ENCODE measurements at regions not wholly inside any gene's neighbourhood (a gene's known extent, or its start where the extent isn't known, plus 50 kb on each side); places are given as distances from the start of the nearest gene placed in this dataset.

DNA sequence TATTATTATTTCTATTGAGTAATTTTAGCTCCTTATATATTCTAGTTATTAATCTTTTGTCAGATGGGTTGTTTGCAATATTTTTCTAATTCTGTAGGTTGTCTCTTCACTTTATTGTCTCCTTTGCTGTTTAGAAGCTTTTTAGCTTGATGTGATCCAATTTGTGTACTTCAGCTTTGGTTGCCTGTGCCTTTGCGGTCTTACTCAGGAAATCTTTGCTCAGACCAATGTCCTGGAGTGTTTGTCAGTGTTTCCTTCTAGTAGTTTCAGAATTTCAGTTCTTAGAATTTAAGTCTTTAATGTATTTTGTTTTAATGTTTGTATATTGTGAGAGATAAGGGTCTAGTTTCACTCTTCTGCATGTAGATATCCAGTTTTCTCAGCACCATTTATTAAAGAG lies 916.0 kb upstream of the EYS start (continued):
- TF ChIP-seq, protein P1, sequence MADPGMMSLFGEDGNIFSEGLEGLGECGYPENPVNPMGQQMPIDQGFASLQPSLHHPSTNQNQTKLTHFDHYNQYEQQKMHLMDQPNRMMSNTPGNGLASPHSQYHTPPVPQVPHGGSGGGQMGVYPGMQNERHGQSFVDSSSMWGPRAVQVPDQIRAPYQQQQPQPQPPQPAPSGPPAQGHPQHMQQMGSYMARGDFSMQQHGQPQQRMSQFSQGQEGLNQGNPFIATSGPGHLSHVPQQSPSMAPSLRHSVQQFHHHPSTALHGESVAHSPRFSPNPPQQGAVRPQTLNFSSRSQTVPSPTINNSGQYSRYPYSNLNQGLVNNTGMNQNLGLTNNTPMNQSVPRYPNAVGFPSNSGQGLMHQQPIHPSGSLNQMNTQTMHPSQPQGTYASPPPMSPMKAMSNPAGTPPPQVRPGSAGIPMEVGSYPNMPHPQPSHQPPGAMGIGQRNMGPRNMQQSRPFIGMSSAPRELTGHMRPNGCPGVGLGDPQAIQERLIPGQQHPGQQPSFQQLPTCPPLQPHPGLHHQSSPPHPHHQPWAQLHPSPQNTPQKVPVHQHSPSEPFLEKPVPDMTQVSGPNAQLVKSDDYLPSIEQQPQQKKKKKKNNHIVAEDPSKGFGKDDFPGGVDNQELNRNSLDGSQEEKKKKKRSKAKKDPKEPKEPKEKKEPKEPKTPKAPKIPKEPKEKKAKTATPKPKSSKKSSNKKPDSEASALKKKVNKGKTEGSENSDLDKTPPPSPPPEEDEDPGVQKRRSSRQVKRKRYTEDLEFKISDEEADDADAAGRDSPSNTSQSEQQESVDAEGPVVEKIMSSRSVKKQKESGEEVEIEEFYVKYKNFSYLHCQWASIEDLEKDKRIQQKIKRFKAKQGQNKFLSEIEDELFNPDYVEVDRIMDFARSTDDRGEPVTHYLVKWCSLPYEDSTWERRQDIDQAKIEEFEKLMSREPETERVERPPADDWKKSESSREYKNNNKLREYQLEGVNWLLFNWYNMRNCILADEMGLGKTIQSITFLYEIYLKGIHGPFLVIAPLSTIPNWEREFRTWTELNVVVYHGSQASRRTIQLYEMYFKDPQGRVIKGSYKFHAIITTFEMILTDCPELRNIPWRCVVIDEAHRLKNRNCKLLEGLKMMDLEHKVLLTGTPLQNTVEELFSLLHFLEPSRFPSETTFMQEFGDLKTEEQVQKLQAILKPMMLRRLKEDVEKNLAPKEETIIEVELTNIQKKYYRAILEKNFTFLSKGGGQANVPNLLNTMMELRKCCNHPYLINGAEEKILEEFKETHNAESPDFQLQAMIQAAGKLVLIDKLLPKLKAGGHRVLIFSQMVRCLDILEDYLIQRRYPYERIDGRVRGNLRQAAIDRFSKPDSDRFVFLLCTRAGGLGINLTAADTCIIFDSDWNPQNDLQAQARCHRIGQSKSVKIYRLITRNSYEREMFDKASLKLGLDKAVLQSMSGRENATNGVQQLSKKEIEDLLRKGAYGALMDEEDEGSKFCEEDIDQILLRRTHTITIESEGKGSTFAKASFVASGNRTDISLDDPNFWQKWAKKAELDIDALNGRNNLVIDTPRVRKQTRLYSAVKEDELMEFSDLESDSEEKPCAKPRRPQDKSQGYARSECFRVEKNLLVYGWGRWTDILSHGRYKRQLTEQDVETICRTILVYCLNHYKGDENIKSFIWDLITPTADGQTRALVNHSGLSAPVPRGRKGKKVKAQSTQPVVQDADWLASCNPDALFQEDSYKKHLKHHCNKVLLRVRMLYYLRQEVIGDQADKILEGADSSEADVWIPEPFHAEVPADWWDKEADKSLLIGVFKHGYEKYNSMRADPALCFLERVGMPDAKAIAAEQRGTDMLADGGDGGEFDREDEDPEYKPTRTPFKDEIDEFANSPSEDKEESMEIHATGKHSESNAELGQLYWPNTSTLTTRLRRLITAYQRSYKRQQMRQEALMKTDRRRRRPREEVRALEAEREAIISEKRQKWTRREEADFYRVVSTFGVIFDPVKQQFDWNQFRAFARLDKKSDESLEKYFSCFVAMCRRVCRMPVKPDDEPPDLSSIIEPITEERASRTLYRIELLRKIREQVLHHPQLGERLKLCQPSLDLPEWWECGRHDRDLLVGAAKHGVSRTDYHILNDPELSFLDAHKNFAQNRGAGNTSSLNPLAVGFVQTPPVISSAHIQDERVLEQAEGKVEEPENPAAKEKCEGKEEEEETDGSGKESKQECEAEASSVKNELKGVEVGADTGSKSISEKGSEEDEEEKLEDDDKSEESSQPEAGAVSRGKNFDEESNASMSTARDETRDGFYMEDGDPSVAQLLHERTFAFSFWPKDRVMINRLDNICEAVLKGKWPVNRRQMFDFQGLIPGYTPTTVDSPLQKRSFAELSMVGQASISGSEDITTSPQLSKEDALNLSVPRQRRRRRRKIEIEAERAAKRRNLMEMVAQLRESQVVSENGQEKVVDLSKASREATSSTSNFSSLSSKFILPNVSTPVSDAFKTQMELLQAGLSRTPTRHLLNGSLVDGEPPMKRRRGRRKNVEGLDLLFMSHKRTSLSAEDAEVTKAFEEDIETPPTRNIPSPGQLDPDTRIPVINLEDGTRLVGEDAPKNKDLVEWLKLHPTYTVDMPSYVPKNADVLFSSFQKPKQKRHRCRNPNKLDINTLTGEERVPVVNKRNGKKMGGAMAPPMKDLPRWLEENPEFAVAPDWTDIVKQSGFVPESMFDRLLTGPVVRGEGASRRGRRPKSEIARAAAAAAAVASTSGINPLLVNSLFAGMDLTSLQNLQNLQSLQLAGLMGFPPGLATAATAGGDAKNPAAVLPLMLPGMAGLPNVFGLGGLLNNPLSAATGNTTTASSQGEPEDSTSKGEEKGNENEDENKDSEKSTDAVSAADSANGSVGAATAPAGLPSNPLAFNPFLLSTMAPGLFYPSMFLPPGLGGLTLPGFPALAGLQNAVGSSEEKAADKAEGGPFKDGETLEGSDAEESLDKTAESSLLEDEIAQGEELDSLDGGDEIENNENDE (IDR thresholded peaks at IDR 0.05; ENCODE audit: insufficient replicate concordance, low read length), result no peak
- TF ChIP-seq, protein P2, sequence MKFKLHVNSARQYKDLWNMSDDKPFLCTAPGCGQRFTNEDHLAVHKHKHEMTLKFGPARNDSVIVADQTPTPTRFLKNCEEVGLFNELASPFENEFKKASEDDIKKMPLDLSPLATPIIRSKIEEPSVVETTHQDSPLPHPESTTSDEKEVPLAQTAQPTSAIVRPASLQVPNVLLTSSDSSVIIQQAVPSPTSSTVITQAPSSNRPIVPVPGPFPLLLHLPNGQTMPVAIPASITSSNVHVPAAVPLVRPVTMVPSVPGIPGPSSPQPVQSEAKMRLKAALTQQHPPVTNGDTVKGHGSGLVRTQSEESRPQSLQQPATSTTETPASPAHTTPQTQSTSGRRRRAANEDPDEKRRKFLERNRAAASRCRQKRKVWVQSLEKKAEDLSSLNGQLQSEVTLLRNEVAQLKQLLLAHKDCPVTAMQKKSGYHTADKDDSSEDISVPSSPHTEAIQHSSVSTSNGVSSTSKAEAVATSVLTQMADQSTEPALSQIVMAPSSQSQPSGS (IDR thresholded peaks at IDR 0.05; ENCODE audit: low read length), result no peak
- TF ChIP-seq E2F6 (IDR thresholded peaks at IDR 0.05) (no peak), EGR1 (IDR thresholded peaks at IDR 0.05; ENCODE audit: borderline replicate concordance, low read depth, low read length) (no peak), POLR2AphosphoS5 (IDR thresholded peaks at IDR 0.05; ENCODE audit: low read depth, low read length) (no peak), PHF8 (conservative IDR thresholded peaks at IDR 0.05; ENCODE audit: low read depth, low read length) (no peak), CHD2 (IDR thresholded peaks at IDR 0.05; ENCODE audit: low read length) (no peak), SAP30 (IDR thresholded peaks at IDR 0.05; ENCODE audit: insufficient read depth, insufficient replicate concordance, low read length) (no peak), ZNF274 (IDR thresholded peaks at IDR 0.05; ENCODE audit: borderline replicate concordance, extremely low read depth, low read length) (no peak)

Measured in H1 (cell line).